Cerebellar cortex (tissue), 1 donor: ENCODE measurements at regions not wholly inside any gene's neighbourhood (a gene's known extent, or its start where the extent isn't known, plus 50 kb on each side); places are given as distances from the start of the nearest gene placed in this dataset.

ENCODE experiments used
- DNase-seq: peaks from one replicate; pipeline ENCODE4 v3.0.0-alpha.2; 2015; ENCODE audit warnings: low spot score

DNA sequence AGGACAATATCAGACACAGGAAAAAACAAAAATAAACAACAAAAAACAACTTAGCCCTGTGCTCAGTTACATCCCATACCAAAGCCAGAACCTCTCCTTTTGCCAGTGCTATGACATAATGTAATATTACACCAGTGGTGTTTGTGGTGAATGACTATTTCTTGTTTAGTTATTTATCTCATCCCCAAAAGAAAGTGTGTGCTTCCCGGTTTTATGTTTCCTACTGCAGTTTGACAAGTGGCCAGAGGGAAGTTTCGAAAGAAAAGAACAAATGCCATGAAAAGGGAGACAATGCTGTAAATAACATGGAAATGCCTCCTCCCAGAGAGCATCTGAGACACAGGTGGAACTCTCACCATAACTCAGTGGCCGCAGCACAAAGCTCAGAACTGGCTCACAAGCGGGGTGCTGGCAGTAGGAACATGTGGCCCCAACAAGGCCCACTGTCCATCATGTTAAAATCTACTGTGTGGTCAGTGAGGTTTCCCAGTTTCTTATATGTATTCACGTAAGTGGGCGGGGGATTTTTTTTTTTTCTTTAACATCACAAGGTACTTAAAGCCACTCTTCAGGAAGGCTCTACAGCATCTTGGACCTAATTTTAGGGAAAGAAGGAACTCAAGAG is 158.2 kb downstream of the BARHL2 start:
- DNase-seq, result no peak

DNA sequence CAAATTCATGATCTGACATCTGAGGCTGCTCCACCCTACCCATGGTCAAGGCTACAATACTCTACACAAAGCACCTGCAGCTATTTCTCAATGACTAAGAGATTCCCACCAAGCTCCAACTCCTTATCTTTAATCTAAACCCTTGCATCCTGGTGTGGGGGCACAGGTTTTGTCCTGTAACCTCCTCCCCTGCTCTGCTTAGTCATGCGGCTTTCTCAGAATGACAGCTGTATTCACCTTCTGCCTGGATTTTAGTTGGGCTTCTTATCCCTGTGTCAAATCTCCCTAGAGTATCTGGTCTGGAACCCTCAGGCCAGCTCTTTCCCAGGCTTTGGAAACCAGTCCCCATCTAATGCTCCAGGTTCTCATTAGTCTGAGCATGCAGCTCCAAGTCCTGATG is 159.0 kb downstream of the BARHL2 start:
- DNase-seq, result no peak

DNA sequence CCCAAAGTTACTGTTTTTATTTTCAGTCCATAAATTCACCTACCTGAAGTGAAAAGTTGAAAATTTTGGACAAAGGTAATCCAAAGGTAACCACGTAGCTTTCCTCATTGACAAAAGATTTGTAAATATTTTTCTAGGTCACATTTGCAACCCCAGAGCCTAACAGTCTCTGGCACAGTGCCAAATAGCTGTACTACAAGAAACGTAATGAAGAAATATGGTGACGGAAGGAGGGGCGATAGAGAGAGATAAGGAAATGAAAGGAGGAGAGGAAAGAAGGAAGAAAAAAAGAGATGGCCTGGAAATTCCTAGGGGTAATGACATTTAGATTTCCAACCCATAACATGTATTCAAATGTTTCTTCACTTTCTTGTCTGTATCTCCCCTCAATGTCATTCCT is 159.4 kb downstream of the BARHL2 start:
- no peak for DNase-seq

DNA sequence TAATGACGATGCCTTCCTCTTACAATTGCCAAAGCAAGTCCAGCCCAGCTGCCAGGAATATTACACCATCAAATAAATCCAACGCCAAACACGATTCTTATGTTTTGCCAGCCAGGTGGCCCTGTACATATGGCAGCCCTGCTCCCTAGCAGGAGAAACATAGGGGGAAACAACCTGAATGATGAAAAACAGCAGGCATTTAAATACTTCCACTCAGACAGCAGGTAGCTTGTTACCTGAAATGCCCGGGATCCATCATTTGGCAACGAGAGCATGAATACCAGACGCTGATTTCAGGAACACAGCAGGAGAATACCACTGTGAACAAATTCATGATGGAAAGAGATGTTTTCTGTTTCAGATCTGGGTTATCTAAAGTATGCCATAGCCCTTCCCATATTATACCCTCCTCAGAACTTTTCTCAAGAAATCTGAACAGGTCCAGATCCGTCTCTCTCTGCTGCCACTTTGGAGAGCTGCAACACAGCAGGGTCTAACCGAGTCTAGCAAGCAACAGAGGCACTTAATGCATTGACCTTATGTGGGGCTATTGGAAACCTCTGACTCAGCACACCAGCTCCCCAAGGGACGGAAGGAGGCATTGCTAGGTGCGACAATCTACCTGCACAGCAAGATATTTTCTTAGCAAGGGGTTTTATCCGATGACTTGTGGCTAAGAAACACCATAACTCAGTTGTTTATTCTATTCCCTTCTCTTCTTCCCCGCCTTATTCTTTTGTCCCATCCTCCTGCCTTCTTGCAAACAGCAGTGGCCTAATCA is 166.3 kb downstream of the BARHL2 start:
- DNase-seq, result peak; percentile 96

DNA sequence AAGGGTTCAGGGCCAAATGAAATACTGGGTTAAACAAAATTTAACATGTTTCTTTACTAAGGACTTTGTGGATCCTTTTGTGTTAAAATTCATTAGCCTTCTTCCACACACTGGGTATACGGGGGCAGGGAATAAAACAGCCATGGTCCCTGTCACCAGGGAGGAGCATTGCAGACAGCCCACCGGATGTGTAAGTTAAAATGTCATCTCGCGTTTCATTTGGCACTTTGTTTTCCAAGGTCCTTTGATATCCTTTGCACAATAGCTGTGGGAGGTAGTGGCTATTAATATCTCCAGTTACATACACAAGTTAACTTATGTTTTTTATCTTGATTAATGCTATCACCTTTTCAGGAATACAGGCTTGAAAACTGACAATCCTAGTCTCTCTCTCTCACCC is 172.7 kb downstream of the BARHL2 start:
- DNase-seq, result no peak

DNA sequence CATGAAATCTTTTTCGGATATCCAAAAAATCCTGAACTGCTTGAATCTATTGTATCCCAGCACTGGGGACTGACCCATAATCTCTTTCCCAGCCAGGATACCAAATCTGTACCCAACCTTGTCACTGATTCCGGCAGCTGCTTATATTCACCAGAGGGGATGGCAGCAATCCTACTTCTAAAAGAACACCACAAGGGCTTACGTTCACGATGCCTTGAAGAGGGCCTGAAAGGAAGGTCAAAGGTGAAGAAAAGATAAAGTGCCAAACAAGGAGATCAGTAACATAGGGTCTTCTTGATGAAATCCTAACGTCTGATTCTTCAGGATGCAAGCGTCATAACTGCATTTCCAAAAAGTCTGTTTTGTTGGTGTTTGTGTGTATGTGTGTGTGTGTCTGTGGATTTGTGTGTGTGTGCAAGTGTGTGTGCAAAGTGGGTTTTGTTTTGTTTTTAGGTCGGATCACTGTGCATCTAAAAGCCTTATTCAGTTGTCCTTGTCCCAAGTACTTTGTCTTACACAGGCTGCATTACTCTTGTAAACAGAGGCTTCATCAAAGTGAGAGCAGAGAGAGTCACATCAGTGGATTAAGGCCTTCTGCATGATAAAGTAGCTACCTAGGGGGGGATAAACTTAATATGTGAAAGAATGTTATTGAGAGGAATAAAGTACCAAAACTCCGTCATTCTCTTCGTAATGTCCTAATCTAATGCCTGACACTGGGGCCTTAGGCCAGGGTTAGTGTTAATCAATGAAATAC is 179.3 kb downstream of the BARHL2 start:
- DNase-seq, result no peak

DNA sequence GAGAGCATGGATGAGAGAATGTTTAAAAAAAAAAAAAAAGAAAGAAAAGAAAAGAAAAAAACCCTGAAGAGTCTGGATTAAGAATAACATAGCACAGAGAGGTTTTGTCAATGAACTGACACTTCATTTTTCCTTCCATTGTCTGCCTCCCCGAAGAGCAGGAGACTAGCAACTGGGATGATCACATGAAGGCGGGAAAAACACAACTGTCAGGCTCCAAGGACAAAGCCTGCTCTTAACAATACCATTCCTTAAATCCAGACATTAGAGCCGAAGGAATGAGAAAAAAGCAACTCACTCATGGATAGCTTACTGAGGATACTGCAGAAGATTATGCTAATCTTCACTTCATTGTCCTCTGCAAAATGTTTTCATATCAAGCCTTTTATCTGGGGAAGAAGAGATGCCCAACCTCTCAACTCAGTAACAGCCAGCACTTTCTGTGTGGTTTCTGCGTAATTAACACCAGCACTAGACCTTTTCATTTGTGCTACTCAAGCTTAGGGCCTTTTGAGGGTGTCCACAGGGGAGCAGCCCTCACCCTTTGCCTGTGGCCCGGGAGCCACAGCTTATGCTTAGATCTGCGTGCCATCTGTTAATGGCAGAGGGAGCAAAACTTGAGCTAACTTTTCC is 182.3 kb downstream of the BARHL2 start:
- no peak for DNase-seq

DNA sequence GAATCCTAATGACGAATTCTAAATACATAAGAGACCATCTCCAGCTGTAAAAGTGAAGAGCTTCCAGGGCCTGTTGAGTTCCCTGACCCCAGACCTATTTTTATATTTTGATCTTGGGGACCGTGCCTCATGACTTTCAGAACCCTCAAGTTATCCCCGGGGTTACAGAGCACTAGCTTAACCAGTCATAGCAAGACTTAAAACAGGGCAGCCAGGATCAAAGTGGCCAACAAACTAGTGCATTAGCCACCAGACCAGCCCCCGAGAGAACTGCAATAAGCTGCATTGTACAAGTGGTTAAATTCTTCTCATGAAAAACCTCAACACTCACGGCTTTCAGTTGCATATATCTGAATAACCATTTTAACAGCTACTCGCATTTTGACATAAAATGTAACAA is 183.0 kb downstream of the BARHL2 start:
- no peak for DNase-seq

DNA sequence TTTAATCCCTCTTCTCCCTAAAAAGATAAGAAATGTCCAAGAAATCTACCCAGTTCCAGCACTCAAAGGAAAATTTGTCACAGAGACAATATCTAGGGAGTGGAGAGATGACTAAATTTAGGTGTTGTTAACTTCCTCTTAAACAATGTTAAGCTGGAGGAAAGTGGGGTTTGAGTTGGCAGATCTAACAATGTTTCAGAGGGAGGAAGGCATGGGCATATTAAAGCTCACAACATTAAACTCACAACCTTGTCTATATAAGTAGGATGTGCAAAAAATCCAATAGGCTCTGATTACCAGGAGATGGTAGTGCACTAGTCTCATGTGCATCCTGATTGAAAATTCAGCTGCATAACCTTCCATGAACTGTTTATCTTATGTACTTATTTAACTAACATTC is 190.1 kb downstream of the BARHL2 start:
- no peak for DNase-seq

DNA sequence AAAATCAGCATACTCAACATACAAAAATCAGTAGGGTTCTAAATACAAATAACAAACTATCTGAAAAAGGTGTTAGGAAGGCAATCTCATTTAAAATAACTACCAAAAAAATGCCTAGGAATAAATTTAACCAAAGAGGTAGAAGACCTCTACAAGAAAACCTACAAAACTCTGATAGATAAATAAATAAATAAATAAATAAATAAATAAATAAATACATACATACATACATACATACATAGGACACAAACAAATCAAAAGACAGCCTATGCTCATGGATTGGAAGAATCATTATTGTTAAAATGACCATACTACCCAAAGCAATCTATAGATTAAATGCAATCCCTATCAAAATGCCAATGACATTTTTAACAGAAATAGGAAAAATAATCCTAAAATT is 194.7 kb downstream of the BARHL2 start:
- no peak for DNase-seq

DNA sequence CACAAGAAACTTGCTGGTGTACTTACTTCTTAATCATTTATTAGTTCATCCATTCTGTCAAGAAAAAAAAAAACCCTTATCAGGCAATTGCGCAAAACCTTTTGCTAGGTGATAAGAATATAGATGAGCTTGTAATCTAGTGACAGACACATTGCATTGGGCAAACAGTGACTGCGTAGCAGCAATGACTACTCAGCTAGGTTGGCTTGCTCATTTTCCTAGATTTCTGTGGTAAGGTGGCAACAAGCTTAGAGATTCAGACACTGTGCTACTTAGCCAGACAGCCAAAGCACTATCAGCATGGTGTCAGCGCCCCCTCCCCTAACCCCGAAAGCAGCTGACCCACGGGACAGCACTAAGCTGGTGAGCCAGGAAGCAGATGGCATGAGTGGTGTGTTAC is 203.1 kb downstream of the BARHL2 start:
- DNase-seq, result no peak

DNA sequence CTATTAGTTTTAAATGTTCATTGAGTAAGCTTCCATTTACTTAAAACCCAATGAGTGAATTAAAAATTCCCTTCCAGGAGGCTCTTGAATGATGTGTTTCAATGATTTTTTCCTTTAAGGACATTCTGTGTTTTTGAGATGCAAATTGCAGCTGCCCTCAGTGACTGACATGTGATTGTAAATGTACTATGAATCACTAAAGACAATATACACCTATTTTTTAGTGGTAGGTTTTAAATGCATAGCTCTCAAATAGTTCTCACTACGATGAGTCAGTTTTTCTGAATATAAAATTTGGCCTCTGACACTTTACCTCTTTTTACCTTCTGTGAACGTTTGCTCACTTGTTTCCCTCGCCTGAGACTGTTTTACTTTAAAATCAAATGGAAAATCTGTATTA is 204.7 kb downstream of the BARHL2 start:
- no peak for DNase-seq

DNA sequence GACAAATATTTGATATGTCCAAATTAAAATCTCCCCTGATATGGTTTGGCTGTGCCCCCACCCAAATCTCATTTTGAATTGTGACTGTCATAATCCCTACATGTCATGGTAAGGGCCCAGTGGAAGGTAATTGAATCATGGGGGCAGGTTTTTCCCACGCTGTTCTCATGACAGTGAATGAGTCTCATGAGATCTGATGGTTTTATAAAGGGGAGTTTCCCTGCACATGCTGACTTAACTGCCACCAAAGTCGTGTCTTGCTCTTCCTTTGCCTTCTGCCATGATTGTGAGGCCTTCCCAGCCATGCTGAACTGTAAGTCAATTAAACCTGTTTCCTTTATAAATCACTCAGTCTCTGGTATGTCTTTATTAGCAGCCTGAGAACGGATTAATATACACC is 207.0 kb downstream of the BARHL2 start:
- DNase-seq, result no peak

DNA sequence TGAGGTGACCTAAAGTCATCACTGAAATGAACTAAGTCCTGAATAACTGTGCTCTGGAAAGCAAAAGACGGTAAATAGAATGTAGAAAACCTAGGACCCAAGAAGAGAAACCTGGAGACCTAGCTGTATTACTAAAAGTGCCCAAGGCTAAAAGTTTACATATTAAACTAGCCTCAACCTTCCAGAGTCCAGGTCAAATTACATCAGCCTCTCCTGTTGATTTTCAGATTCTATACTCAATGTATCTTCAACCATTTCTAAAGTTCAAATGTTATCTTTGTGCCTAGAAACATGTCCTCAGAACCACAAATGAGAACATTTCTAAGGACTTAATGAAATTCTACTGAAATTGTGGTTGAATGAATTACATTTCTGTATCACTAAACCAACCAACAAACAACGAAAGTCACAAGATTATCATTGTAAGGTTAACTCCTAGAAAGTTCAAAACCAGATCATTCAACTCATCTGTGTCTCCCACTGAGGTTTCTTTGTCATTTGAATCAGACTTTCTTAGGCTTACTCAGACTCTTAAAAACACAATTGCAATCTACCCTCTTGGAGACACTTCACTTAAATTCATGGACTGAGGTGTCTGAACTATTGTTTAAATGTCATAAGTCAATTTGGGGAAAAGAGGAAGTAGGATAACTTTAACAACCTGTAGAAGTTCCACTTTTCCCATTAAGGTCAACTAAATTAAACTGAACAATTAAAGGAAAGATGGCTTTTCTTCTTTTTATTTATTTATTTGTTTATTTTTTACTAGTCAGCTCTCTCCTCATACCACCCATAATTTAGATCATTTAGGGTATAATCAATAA is 207.7 kb downstream of the BARHL2 start:
- no peak for DNase-seq

DNA sequence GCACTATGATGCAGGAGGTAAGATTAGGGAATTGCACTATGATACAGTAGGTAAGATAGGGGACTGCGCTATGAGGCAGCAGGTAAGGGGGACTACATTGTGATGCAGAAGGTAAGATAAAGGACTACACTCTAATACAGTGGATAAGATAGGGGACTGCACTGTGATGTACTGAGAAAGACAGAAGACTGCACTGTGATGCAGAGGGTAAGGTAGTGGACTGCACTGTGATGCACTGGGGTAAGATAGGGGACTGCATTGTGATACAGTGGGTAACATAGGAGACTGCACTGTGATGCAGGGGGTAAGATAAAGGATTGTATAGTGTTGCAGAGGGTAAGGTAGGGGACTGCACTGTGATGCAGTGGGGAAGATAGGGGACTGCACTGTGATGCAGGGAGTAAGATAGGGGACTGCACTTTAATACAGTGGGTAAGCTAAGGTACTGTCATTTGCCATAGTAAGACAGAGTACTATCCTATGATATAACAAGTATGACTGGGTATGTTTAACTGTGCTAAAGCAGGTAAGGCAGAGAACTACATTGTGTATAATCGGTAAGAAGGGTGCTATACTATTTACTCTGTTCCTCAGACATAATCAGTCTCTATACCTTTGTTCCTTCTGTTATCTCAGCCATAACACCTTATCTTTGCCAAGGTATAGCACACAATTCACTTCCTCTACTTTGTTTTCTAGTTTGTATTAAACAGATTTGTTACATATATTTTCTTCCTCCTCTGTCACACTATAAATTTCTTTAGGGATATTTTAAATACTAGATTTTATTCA is 208.5 kb downstream of the BARHL2 start:
- no peak for DNase-seq

DNA sequence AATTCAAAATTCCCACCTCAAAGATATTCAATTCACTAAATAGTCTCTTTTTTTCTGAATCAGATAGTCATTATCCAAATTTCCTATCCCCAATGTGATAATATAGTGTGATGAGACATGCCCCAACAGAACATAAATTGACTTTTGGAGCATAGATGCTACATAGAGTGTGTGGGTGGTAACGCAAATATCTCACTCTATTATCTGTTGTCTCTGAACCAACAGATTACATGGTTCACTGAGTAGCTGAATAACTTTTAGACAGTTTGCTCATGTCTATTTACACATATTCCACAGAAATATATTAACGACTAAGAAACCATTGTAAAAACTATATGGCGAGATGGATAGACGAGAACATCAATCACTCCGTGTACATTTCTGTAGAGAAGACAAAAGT is 209.9 kb downstream of the BARHL2 start:
- DNase-seq, result no peak

DNA sequence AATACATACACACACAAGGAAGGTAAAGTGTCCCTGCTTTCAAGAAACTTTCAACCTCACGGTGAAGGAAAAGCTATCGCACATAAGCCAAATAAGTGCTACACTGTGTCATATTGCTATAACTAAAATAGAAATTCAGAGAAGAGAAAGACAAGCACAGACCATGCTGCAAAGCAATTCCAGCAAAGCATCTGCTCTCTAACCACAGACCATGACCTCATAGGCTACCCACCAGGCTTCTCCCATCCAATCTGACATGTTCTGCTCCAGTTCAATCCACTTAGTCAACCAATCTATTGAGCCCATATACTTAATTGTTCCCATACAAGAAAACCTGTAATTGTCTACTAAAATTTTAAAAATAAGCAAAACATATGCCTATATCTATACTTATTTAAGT is 211.3 kb downstream of the BARHL2 start:
- no peak for DNase-seq

DNA sequence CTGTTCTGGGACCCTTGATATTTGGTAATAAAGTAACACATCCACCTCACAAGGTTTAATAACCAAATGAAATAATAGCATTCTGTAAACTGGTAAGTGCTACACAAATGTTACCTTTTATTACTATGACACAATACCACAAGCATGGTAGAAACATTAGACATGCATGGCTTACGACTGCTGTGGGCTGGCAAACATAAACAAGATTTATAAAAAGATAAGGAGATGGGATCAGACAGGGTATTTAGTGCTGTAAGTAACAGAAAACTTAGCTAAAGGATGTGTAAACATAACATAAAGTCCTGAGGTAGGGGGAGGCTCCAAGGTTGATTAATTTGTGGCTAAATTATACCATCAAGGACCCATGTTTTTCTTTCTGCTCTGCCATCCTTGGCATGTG is 212.6 kb downstream of the BARHL2 start:
- no peak for DNase-seq

DNA sequence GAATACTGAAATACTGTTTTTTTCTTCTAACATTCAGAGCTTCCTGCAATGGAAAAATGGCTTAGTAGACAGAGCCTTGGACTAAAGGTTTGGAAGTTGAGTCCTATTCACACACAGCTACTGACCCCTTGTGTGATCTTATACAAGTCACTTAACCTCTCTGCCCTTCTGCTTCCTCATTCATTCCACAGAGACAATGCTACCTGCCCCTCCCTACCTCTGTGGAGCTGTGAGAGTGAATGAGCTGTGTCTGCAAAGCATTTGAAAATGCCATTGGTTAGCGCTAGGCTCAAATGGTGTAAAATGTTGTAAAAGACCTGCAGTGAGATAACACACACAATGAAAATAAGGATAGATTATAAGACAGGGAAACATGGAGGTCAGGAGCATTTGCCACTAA is 214.4 kb downstream of the BARHL2 start:
- DNase-seq, result no peak

DNA sequence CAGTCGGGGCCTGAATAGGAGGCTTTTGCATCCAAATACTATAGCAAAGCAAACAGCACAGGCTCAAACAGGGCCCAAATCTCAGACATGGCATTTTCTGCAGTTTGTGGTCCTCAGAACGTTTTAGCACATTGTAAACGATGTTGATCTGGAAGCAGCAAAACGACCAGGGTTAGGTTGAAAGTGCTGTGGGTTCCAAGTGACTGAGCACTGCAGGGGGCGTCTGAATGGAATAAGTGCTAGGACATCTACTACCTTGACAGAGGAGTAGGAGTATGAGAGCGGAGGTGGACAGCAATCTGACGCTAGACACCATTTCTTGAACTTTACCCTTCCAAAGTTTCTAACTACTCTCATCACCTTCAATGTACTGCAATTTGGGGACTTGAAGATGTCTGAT is 214.9 kb downstream of the BARHL2 start:
- DNase-seq, result no peak

DNA sequence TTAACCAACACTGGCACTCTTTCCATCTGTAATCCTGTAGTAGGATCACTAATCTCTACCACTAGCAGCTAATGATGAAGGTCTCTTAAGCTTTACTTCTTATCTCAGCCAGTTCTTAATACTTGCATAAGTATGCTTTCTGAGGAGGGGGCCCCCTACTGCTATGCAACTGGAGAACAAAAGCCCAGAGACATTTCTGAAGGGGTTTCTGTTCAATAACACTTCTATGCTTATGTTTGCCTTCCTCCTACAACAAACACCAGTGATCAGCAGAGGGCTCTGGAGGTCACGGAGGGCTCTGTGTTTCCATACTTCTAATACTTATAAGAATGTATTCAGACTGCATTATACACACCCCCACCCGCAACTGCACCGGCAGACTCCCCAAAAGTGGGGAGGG is 215.8 kb downstream of the BARHL2 start:
- peak; percentile 25 for DNase-seq
